ENCODE measurements at regions not wholly inside any gene's neighbourhood (a gene's known extent, or its start where the extent isn't known, plus 50 kb on each side); places are given as distances from the start of the nearest gene placed in this dataset.

DNA sequence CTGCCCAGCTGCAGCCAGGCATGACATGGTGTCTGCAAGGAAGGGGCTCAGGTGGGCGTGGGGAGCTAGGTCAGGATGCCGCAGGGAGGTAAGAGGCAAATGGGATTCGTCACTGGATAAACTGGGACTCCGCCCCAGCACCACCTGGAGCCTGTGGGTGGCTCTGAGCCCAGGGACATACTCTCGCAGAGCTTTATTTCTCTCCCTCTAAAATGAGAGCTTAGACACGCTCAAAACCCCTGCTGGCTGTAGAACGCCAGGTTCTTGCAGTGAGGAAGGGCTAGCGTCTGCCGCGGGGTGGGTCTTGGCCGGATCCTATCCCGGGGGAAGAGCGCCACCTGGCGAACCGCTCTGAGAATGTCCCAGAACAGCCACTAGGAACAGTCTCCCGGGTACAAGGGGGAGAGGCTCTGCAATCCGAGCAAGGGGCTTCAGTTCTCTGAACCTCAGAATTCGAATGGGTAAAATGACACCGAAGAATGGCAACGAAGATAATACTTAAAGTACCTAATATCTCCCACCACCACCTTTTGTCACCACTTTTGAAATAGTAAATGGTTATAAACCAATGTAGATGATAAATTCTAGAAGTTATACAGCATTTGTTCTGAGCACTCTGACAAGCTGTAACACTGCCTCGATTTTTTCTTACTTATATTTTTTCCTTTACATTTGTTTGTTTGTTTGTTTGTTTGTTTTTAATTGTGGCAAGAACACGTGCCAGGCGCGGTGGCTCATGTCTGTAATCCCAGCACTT, 53.2 kb upstream of the SRGAP3 start:
- TF ChIP-seq, protein P1, sequence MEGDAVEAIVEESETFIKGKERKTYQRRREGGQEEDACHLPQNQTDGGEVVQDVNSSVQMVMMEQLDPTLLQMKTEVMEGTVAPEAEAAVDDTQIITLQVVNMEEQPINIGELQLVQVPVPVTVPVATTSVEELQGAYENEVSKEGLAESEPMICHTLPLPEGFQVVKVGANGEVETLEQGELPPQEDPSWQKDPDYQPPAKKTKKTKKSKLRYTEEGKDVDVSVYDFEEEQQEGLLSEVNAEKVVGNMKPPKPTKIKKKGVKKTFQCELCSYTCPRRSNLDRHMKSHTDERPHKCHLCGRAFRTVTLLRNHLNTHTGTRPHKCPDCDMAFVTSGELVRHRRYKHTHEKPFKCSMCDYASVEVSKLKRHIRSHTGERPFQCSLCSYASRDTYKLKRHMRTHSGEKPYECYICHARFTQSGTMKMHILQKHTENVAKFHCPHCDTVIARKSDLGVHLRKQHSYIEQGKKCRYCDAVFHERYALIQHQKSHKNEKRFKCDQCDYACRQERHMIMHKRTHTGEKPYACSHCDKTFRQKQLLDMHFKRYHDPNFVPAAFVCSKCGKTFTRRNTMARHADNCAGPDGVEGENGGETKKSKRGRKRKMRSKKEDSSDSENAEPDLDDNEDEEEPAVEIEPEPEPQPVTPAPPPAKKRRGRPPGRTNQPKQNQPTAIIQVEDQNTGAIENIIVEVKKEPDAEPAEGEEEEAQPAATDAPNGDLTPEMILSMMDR (IDR thresholded peaks at IDR 0.05): peak; percentile 87 to 98 (median 94)
- TF ChIP-seq POLR2A (IDR thresholded peaks at IDR 0.05): no peak

All from adrenal gland (tissue), 5 donors.